Endothelial cell of umbilical vein (primary cell): ENCODE measurements at regions not wholly inside any gene's neighbourhood (a gene's known extent, or its start where the extent isn't known, plus 50 kb on each side); places are given as distances from the start of the nearest gene placed in this dataset.

Source experiments
- BruUV-seq: library from RNA; stranded (reverse); fragments of 400-500 nt; replicated peaks from 2 replicates; lab custom pipeline; 2021; lab: Mats Ljungman, UMichigan
- CTCF ChIA-PET: fragments of 300-600, 350-600 bp; sonication (Branson Sonifier 250); formaldehyde crosslinking; loops from one replicate; lab custom pipeline; 2021; ENCODE audit warnings: antibody characterized with exemption, inconsistent platforms; lab: Charles Lee
- POLR2A ChIA-PET: fragments of 300-600, 350-600 bp; sonication (Branson Sonifier 250); formaldehyde crosslinking; loops from one replicate; lab custom pipeline; 2021; ENCODE audit warnings: antibody characterized with exemption, inconsistent platforms; lab: Charles Lee
- DNase-seq: peaks from one replicate; pipeline ENCODE4 v3.0.0-alpha.2; 2011; ENCODE audit warnings: low read depth, low spot score
- FAIRE-seq: peaks from 2 replicates; lab custom pipeline; 2011; peaks lifted over from hg19 to GRCh38; lab: Jason Lieb, UNC
- H2AFZ ChIP-seq: 2 replicates; pipeline ENCODE4 v1.6.0; 2012; ENCODE audit warnings: low read depth, low read length, control low read depth, inconsistent platforms
- H3K27ac ChIP-seq: 2 replicates; pipeline ENCODE4 v1.5.1; 2011; ENCODE audit warnings: low read depth, mild to moderate bottlenecking, control low read depth, low read length, moderate library complexity; ENCODE audit not compliant: insufficient read depth
- H3K27me3 ChIP-seq, 2 experiments: 2 replicates each; pipeline versions ENCODE4 v1.6.0 to v1.6.1; 2011; ENCODE audit warnings: low read length in 2 of 2, mixed read lengths in 1 of 2; ENCODE audit not compliant: control insufficient read depth in 2 of 2, insufficient read depth in 2 of 2
- H3K36me3 ChIP-seq, 2 experiments: 2 replicates in 1 of 2; 3 replicates in 1 of 2; pipeline ENCODE4 v1.5.1; 2011; ENCODE audit warnings: low read length in 2 of 2, mild to moderate bottlenecking in 1 of 2, moderate library complexity in 1 of 2; ENCODE audit not compliant: control insufficient read depth in 2 of 2, insufficient read depth in 2 of 2; ENCODE audit errors: extremely low read depth in 1 of 2
- H3K4me1 ChIP-seq: 3 replicates; pipeline ENCODE4 v1.5.1; 2011; ENCODE audit warnings: mild to moderate bottlenecking, low read length; ENCODE audit not compliant: control insufficient read depth, insufficient read depth; ENCODE audit errors: extremely low read depth
- H3K4me2 ChIP-seq: 2 replicates; pipeline ENCODE4 v1.6.1; 2011; ENCODE audit warnings: low read length, control low read depth, mixed read lengths; ENCODE audit not compliant: insufficient read depth
- H3K4me3 ChIP-seq, 3 experiments: fragments of 200-600 bp in 1 of 3; sonication (generic), shearing (Covaris generic) in 1 of 3; replicated peaks in 1 of 3; 2 replicates each; pipeline ENCODE4 v1.5.1; 2011 to 2016; ENCODE audit warnings: control low read depth in 3 of 3, low read length in 3 of 3, mild to moderate bottlenecking in 2 of 3, inconsistent platforms in 1 of 3, low read depth in 1 of 3, moderate library complexity in 1 of 3; ENCODE audit not compliant: insufficient read depth in 1 of 3
- H3K79me2 ChIP-seq: 2 replicates; pipeline ENCODE4 v1.6.0; 2012; ENCODE audit warnings: low read length, inconsistent platforms; ENCODE audit not compliant: control insufficient read depth, insufficient read depth
- H3K9ac ChIP-seq: replicated peaks from 2 replicates; pipeline ENCODE3; 2011; ENCODE audit warnings: low read length, control low read depth; ENCODE audit not compliant: insufficient read depth; ENCODE audit errors: extremely low read depth
- H3K9me1 ChIP-seq: replicated peaks from 3 replicates; pipeline ENCODE4 v1.6.0; 2011; ENCODE audit warnings: mild to moderate bottlenecking, low read length; ENCODE audit not compliant: control insufficient read depth, insufficient read depth; ENCODE audit errors: extremely low read depth
- H3K9me3 ChIP-seq: replicated peaks from 2 replicates; pipeline ENCODE4 v1.5.1; 2012; ENCODE audit warnings: low read length, inconsistent platforms; ENCODE audit not compliant: control insufficient read depth, insufficient read depth
- H4K20me1 ChIP-seq: replicated peaks from 2 replicates; pipeline ENCODE3; 2011; ENCODE audit warnings: mild to moderate bottlenecking, low read length; ENCODE audit not compliant: control insufficient read depth, insufficient read depth; ENCODE audit errors: extremely low read depth
- CTCF ChIP-seq, 2 donors: IDR thresholded peaks; 1 replicate in 1 of 2; 2 replicates in 1 of 2; pipeline ENCODE4 v1.5.1; 2011; ENCODE audit warnings: low read length in 2 of 2, mild to moderate bottlenecking in 2 of 2, moderate library complexity in 2 of 2, control low read depth in 1 of 2, inconsistent platforms in 1 of 2, low read depth in 1 of 2; ENCODE audit not compliant: insufficient read depth in 1 of 2; ENCODE audit errors: extremely low read depth in 1 of 2
- EZH2 ChIP-seq: IDR thresholded peaks from 2 replicates; pipeline ENCODE4 v1.6.1; 2012; ENCODE audit warnings: borderline replicate concordance, low read depth, mild to moderate bottlenecking, moderate library complexity, low read length, inconsistent platforms; ENCODE audit not compliant: severe bottlenecking
- FOS ChIP-seq: IDR thresholded peaks from 2 replicates; pipeline ENCODE4 v1.6.1; 2011; ENCODE audit warnings: mild to moderate bottlenecking, low read length, moderate library complexity, borderline replicate concordance; ENCODE audit not compliant: insufficient read depth
- GATA2 ChIP-seq: IDR thresholded peaks from 2 replicates; pipeline ENCODE4 v1.7.0; 2011; ENCODE audit warnings: low read depth, mild to moderate bottlenecking, moderate library complexity, mixed read lengths, low read length; ENCODE audit not compliant: insufficient read length, insufficient read depth
- JUN ChIP-seq: IDR thresholded peaks from 2 replicates; pipeline ENCODE4 v1.6.1; 2011; ENCODE audit warnings: borderline replicate concordance, low read depth; ENCODE audit not compliant: insufficient read length, insufficient read depth
- MYC ChIP-seq: IDR thresholded peaks from one replicate; pipeline ENCODE4 v1.6.1; 2011; ENCODE audit warnings: mild to moderate bottlenecking, low read depth, low read length
- dilution Hi-C: fragments of 300-500 bp; cut with MboI; formaldehyde crosslinking; loops from one replicate; pipeline ENCODE4 v1.15.0; 2019; ENCODE audit warnings: low sequenced_read_pairs; ENCODE audit not compliant: extremely low pct_ligation_motif_present
- intact Hi-C: fragments of 100-400 bp; cut with micrococcal nuclease; formaldehyde crosslinking; loops from one replicate; pipeline ENCODE4 v1.10.0; 2022
- TF ChIP-seq, protein P1 (sequence below): IDR thresholded peaks from 2 replicates; pipeline ENCODE4 v1.6.1; 2011; ENCODE audit not compliant: insufficient read depth, insufficient read length

DNA sequence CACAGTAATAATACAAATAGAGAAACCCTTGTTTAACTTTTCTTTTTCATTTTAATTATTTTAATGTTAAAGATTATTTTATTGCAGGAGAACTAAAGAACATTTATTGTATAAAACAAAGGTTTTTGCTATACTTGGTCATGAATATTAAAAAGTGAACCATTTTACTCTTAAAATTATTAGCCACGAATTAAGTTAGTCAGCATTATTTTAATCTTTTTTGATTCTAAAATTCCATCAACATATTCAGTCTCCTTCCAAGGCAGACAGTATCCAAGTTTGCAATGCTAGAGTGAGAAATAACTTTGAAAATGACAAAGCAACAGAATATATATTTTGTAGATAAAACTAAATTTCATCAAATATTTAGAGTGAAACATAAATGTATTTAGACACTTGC lies 110.7 kb upstream of the CDH18 start:
- no peak for FAIRE-seq
- H3K9me3 ChIP-seq, result peaks cover 3% of the 10 kb centered on the region

More for the DNA sequence above, 110.7 kb upstream of the CDH18 start:
- Histone ChIP-seq H3K4me3 (no peak overlapping the region), H3K9ac (no peak overlapping the region), H3K79me2 (no peaks in the 10 kb centered on the region), H3K27me3 (no peaks in the 10 kb centered on the region), H3K27ac (no peak overlapping the region), H4K20me1 (no peaks in the 10 kb centered on the region), H3K4me1 (no peaks in the 10 kb centered on the region), H3K9me1 (no peaks in the 10 kb centered on the region), H3K36me3 (no peaks in the 10 kb centered on the region), H3K4me2 (no peak overlapping the region), H2AFZ (no peak overlapping the region)
- TF ChIP-seq JUN, result no peak
- TF ChIP-seq MYC, result no peak
- no peak for TF ChIP-seq EZH2
- no peak for TF ChIP-seq FOS
- TF ChIP-seq GATA2, result no peak
- no peak for TF ChIP-seq CTCF (IDR thresholded peaks at IDR 0.05; ENCODE audit: extremely low read depth in 1 of 2, insufficient read depth in 1 of 2, low read depth in 1 of 2, low read length in 2 of 2)
- TF ChIP-seq, protein P1, sequence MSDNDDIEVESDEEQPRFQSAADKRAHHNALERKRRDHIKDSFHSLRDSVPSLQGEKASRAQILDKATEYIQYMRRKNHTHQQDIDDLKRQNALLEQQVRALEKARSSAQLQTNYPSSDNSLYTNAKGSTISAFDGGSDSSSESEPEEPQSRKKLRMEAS, result no peak
- ChIA-PET CTCF (no interaction called here), POLR2A (no interaction called here)
- dilution Hi-C loops (no loop called here), intact Hi-C loops (no loop called here)
- DNase-seq, result no peak
- BruUV-seq, result no TSS peak
